ENCODE measurements at regions not wholly inside any gene's neighbourhood (a gene's known extent, or its start where the extent isn't known, plus 50 kb on each side); places are given as distances from the start of the nearest gene placed in this dataset.

- Histone ChIP-seq H3K9me2 (replicated peaks; ENCODE audit: control insufficient read depth, low read length) (no peaks in the 10 kb centered on the region), H4K20me1 (ENCODE audit: control insufficient read depth, insufficient read depth, low read depth, low read length) (no peaks in the 10 kb centered on the region), H3K4me2 (ENCODE audit: low read length) (no peak overlapping the region), H3K4me1 (ENCODE audit: control insufficient read depth, low read length) (no peaks in the 10 kb centered on the region), H3K27ac (ENCODE audit: low read depth, low read length) (no peak overlapping the region), H3K27me3 (ENCODE audit: control insufficient read depth, low read length) (no peaks in the 10 kb centered on the region), H3K79me2 (ENCODE audit: control insufficient read depth, low read length) (no peaks in the 10 kb centered on the region), H3F3A (ENCODE audit: control insufficient read depth, insufficient read depth) (no peaks in the 10 kb centered on the region), H3K9me3 (ENCODE audit: control insufficient read depth, insufficient read depth, low read length) (no peaks in the 10 kb centered on the region), H3K4me3 (ENCODE audit: low read length) (no peak overlapping the region), H3K36me3 (ENCODE audit: control insufficient read depth, low read length) (no peaks in the 10 kb centered on the region)
- TF ChIP-seq EZH2phosphoT487 (IDR thresholded peaks at IDR 0.05; ENCODE audit: borderline replicate concordance, low read length) = no peak
- no peak for TF ChIP-seq CTCF (IDR thresholded peaks at IDR 0.05; ENCODE audit: low read depth, low read length, poor library complexity, severe bottlenecking)
Measured at GRCh38 chr4:148922497-148922896, 480.3 kb upstream of the NR3C2 start.

- Histone ChIP-seq H3K4me2 (ENCODE audit: low read length) (no peak overlapping the region), H3K27me3 (ENCODE audit: control insufficient read depth, low read length) (no peaks in the 10 kb centered on the region), H3K79me2 (ENCODE audit: control insufficient read depth, low read length) (no peaks in the 10 kb centered on the region), H3K27ac (ENCODE audit: low read depth, low read length) (no peak overlapping the region), H3K9me2 (replicated peaks; ENCODE audit: control insufficient read depth, low read length) (no peaks in the 10 kb centered on the region), H3K36me3 (ENCODE audit: control insufficient read depth, low read length) (no peaks in the 10 kb centered on the region), H3K4me3 (ENCODE audit: low read length) (no peak overlapping the region), H3K9me3 (ENCODE audit: control insufficient read depth, insufficient read depth, low read length) (no peaks in the 10 kb centered on the region), H3K4me1 (ENCODE audit: control insufficient read depth, low read length) (no peaks in the 10 kb centered on the region), H4K20me1 (ENCODE audit: control insufficient read depth, insufficient read depth, low read depth, low read length) (no peaks in the 10 kb centered on the region), H3F3A (ENCODE audit: control insufficient read depth, insufficient read depth) (no peaks in the 10 kb centered on the region)
- TF ChIP-seq CTCF (IDR thresholded peaks at IDR 0.05; ENCODE audit: low read depth, low read length, poor library complexity, severe bottlenecking) (no peak), EZH2phosphoT487 (IDR thresholded peaks at IDR 0.05; ENCODE audit: borderline replicate concordance, low read length) (no peak)
Measured at GRCh38 chr4:148914734-148915133, 472.5 kb upstream of the NR3C2 start.

- TF ChIP-seq EZH2phosphoT487 (IDR thresholded peaks at IDR 0.05; ENCODE audit: borderline replicate concordance, low read length) (no peak), CTCF (IDR thresholded peaks at IDR 0.05; ENCODE audit: low read depth, low read length, poor library complexity, severe bottlenecking) (no peak)
- H3K9me2 ChIP-seq (replicated peaks; ENCODE audit: control insufficient read depth, low read length) = no peaks in the 10 kb centered on the region
- H3K79me2 ChIP-seq (ENCODE audit: control insufficient read depth, low read length) = no peaks in the 10 kb centered on the region
- H3K36me3 ChIP-seq (ENCODE audit: control insufficient read depth, low read length) = no peaks in the 10 kb centered on the region
- no peaks in the 10 kb centered on the region for H3K27me3 ChIP-seq (ENCODE audit: control insufficient read depth, low read length)
- no peaks in the 10 kb centered on the region for H3K9me3 ChIP-seq (ENCODE audit: control insufficient read depth, insufficient read depth, low read length)
- no peak overlapping the region for H3K4me3 ChIP-seq (ENCODE audit: low read length)
- H3K27ac ChIP-seq (ENCODE audit: low read depth, low read length) = no peak overlapping the region
- H3K4me2 ChIP-seq (ENCODE audit: low read length) = no peak overlapping the region
- no peaks in the 10 kb centered on the region for H3K4me1 ChIP-seq (ENCODE audit: control insufficient read depth, low read length)
- no peaks in the 10 kb centered on the region for H3F3A ChIP-seq (ENCODE audit: control insufficient read depth, insufficient read depth)
- H4K20me1 ChIP-seq (ENCODE audit: control insufficient read depth, insufficient read depth, low read depth, low read length) = no peaks in the 10 kb centered on the region
Measured at GRCh38 chr4:148914301-148914700, 472.1 kb upstream of the NR3C2 start.

- Histone ChIP-seq H3K27me3 (ENCODE audit: control insufficient read depth, low read length) (no peaks in the 10 kb centered on the region), H3F3A (ENCODE audit: control insufficient read depth, insufficient read depth) (no peaks in the 10 kb centered on the region), H3K27ac (ENCODE audit: low read depth, low read length) (no peak overlapping the region), H3K36me3 (ENCODE audit: control insufficient read depth, low read length) (no peaks in the 10 kb centered on the region), H4K20me1 (ENCODE audit: control insufficient read depth, insufficient read depth, low read depth, low read length) (no peaks in the 10 kb centered on the region), H3K4me3 (ENCODE audit: low read length) (no peak overlapping the region), H3K9me3 (ENCODE audit: control insufficient read depth, insufficient read depth, low read length) (no peaks in the 10 kb centered on the region), H3K4me1 (ENCODE audit: control insufficient read depth, low read length) (no peaks in the 10 kb centered on the region), H3K4me2 (ENCODE audit: low read length) (no peak overlapping the region), H3K9me2 (replicated peaks; ENCODE audit: control insufficient read depth, low read length) (no peaks in the 10 kb centered on the region), H3K79me2 (ENCODE audit: control insufficient read depth, low read length) (no peaks in the 10 kb centered on the region)
- TF ChIP-seq CTCF (IDR thresholded peaks at IDR 0.05; ENCODE audit: low read depth, low read length, poor library complexity, severe bottlenecking) (no peak), EZH2phosphoT487 (IDR thresholded peaks at IDR 0.05; ENCODE audit: borderline replicate concordance, low read length) (no peak)
Measured at GRCh38 chr4:148903388-148903787, 461.2 kb upstream of the NR3C2 start.
